WTC11 (cell line): ENCODE measurements at regions not wholly inside any gene's neighbourhood (a gene's known extent, or its start where the extent isn't known, plus 50 kb on each side); places are given as distances from the start of the nearest gene placed in this dataset.

ENCODE experiments used
- ATF3 ChIP-seq: sonication (generic); formaldehyde crosslinking; conservative IDR thresholded peaks from 2 replicates; pipeline ENCODE4 v1.8.1; 2022; ENCODE audit warnings: mild to moderate bottlenecking, missing genetic modification reagents
- CTCF ChIP-seq: fragments of 200-600 bp; IDR thresholded peaks from 2 replicates; pipeline ENCODE4 v1.8.0; 2022; ENCODE audit warnings: antibody characterized with exemption
- NR2C2 ChIP-seq: sonication (generic); formaldehyde crosslinking; IDR thresholded peaks from 2 replicates; pipeline ENCODE4 v1.8.0; 2022; ENCODE audit warnings: mild to moderate bottlenecking, missing genetic modification reagents

- no peak for TF ChIP-seq ATF3
- no peak for TF ChIP-seq CTCF
- no peak for TF ChIP-seq NR2C2 (CRISPR knock-in tag)
Observed at GRCh38 chr2:238509903-238510302, 83.2 kb downstream of the ASB1 start.
